ENCODE measurements at regions not wholly inside any gene's neighbourhood (a gene's known extent, or its start where the extent isn't known, plus 50 kb on each side); places are given as distances from the start of the nearest gene placed in this dataset.

DNA sequence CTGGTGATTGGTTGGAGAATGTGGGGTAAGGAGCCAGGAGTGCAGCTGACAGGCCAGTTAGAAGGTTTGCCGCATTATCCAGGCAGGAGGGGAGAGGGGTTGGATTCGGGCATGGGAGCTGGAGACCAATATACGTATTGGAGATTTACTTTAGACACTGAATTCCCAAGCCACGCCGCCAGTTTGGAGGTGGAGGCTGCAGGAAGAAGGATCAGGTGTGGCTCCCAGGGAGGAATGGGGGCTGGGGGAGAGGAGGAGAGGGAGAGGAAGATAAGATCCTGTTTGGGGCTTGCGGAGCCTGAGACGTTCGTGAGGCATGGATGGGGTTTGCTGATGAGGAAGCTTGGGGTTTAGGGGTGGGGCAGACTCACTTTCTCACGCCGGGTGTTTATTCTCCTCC is 155.1 kb upstream of the IGSF21 start:
- Mint-ChIP-seq H3K4me3 (no peak overlapping the region), H3K27me3 (ENCODE audit: low read depth) (peaks cover 45% of the 10 kb centered on the region), H3K36me3 (no peaks in the 10 kb centered on the region), H3K4me1 (no peaks in the 10 kb centered on the region), H3K9me3 (no peaks in the 10 kb centered on the region), H3K27ac (no peak overlapping the region)
- no peak for TF ChIP-seq CTCF (IDR thresholded peaks at IDR 0.05; ENCODE audit: unreplicated experiment)
- DNase-seq (ENCODE audit: low spot score in 2 of 2, unreplicated experiment in 2 of 2), result no peak

DNA sequence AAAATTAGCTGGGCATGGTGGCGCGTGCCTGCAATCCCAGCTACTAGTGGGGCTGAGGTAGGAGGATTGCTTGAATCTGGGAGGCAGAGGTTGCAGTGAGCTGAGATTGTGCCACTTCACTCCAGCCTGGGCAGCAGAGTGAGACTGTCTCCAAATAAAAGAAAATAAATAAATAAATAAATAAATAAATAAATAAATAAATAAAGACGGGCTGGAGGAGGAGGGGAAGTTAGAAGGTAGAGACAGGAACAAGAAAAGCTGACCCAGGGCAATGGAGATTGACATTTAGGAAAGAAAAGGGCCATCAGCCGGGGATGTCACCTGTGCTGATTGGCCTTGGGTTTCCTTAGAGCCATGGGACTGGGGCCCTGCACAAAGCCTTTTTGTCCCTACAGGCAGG is 153.7 kb upstream of the IGSF21 start:
- no peak for TF ChIP-seq CTCF (IDR thresholded peaks at IDR 0.05; ENCODE audit: unreplicated experiment)

DNA sequence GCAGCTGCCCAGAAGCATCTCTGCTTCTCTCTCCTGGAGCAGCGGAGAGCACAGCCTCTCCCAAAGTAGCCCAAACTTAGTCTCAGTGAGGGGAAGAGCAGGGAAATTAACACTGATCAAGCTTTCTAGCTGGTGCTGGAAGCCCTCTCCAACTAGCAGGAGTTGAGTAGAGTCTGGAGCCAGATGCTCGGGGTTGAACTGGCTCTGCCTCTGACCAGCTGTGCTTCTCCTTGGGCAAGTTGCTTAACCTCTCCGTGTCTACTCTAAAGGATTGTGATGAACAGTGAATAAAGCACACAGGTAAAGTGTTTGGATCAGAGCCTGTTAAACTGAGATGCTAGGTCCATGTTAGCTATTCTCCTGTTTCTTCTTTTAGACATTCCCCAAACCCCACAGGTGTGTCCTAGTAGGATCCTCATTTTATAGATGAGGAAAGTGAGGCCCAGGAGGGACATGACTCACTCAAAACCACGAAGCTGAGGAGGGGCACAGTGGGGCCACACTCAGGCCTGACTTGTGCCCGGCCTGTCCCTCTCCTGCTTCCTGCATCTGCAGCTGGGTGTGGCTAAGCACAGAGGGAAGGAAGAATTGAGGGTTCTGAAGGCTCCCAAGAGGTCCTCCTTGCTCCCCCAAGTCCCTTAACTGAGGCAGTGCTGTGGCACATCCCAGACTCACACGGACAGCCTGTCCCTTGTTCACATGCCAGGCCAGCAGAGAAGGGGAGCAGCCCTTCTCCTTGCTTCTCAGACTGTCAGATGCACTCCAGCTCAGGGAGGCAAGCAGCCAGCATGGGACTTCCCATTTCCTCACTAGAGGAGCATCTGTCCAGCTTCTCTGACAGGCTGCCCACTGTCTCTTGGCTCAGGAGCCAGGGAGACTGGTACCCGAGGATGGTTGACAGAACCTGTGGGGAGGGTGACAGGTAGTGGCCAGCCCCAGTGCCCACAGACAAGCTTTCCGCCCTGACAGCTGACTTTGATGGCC is 152.0 kb upstream of the IGSF21 start:
- Mint-ChIP-seq H3K36me3 (no peaks in the 10 kb centered on the region), H3K4me3 (no peak overlapping the region), H3K4me1 (no peaks in the 10 kb centered on the region), H3K9me3 (no peaks in the 10 kb centered on the region), H3K27ac (no peak overlapping the region), H3K27me3 (ENCODE audit: low read depth) (peaks cover 53% of the 10 kb centered on the region)
- TF ChIP-seq CTCF (IDR thresholded peaks at IDR 0.05; ENCODE audit: unreplicated experiment), result no peak
- no peak for DNase-seq (ENCODE audit: low spot score in 2 of 2, unreplicated experiment in 2 of 2)

More for the DNA sequence above, 153.7 kb upstream of the IGSF21 start:
- no peaks in the 10 kb centered on the region for H3K9me3 Mint-ChIP-seq
- H3K36me3 Mint-ChIP-seq, result no peaks in the 10 kb centered on the region
- no peak overlapping the region for H3K4me3 Mint-ChIP-seq
- no peak for DNase-seq (ENCODE audit: low spot score in 2 of 2, unreplicated experiment in 2 of 2)
- peaks cover 49% of the 10 kb centered on the region for H3K27me3 Mint-ChIP-seq (ENCODE audit: low read depth)
- no peak overlapping the region for H3K27ac Mint-ChIP-seq
- H3K4me1 Mint-ChIP-seq, result no peaks in the 10 kb centered on the region

DNA sequence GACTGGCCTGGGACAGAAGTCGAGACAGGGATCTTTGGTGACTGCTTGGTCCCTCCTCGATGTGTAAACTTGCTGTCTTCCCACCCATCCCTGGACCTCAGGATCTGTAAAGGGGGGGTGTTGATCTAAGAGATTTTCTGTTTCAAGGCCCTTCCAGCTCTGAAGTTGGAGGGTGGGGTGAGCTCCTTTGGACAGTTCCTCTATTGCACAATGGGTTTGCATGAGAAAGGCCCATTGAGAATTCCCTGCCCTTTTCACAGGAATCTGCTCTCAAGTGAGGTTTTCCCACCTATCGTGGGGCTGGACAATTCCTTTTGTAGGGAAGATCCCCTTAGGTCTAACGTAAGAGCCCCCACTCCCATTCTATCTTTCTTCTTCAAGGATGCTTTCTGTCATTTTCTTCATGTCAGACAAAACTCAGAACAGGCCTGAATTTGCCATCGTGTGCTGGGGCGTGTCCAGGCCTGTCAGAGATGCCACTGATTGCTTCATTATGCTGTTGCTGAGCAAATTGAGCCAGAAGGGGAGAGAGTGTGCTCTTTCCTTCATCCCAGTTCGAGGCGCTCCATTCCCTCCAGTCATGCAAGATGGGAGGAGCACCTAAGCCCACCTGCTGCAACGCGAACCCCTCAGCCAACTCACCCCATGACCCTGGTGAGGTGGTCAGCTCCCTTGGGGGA is 149.9 kb upstream of the IGSF21 start:
- DNase-seq (ENCODE audit: low spot score in 2 of 2, unreplicated experiment in 2 of 2), result no peak
- no peak for TF ChIP-seq CTCF (IDR thresholded peaks at IDR 0.05; ENCODE audit: unreplicated experiment)
- peaks cover 56% of the 10 kb centered on the region for H3K27me3 Mint-ChIP-seq (ENCODE audit: low read depth)
- no peak overlapping the region for H3K27ac Mint-ChIP-seq
- H3K36me3 Mint-ChIP-seq, result no peaks in the 10 kb centered on the region
- H3K4me1 Mint-ChIP-seq, result no peaks in the 10 kb centered on the region
- no peak overlapping the region for H3K4me3 Mint-ChIP-seq
- no peaks in the 10 kb centered on the region for H3K9me3 Mint-ChIP-seq

DNA sequence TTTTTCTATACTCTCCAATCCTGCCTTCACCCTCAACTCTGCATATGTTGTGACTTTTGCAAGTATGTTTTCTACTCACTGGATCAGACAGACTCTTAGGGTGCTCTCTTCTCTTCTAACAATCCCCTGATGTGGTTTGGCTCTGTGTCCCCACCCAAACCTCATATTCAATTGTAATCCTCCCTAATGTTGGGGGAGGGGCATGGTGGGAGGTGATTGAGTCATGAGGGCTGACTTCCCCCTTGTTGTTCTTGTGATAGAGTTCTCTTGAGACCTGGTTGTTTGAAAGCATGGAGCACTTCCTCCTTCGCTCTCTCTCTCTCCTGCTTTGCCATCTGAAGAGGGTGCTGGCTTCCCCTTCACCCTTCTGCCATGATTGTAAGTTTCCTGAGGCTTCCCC is 148.9 kb upstream of the IGSF21 start:
- DNase-seq (ENCODE audit: low spot score in 2 of 2, unreplicated experiment in 2 of 2), result no peak

More for the DNA sequence above, 148.9 kb upstream of the IGSF21 start:
- peaks cover 56% of the 10 kb centered on the region for H3K27me3 Mint-ChIP-seq (ENCODE audit: low read depth)
- no peaks in the 10 kb centered on the region for H3K9me3 Mint-ChIP-seq
- H3K27ac Mint-ChIP-seq, result no peak overlapping the region
- H3K4me3 Mint-ChIP-seq, result no peak overlapping the region
- H3K4me1 Mint-ChIP-seq, result no peaks in the 10 kb centered on the region
- H3K36me3 Mint-ChIP-seq, result no peaks in the 10 kb centered on the region
- TF ChIP-seq CTCF (IDR thresholded peaks at IDR 0.05; ENCODE audit: unreplicated experiment), result no peak

All from mesothelial cell of epicardium (in vitro differentiated cells).